HCT116 (cell line): ENCODE measurements at regions not wholly inside any gene's neighbourhood (a gene's known extent, or its start where the extent isn't known, plus 50 kb on each side); places are given as distances from the start of the nearest gene placed in this dataset.

Experiments used
- ATAC-seq: fragments of 200-7000 bp; cut with Tn5 transposase; 2 replicates; pipeline ENCODE4 v1.9.1; 2020; ENCODE audit warnings: mild to moderate bottlenecking, moderate library complexity
- BruUV-seq: library from RNA; stranded (reverse); fragments of 400-500 nt; replicated peaks from 2 replicates; lab custom pipeline; 2021; lab: Mats Ljungman, UMichigan
- CTCF ChIA-PET: fragments of 300-600 bp; sonication (Branson Sonifier 250); formaldehyde crosslinking; loops from one replicate; lab custom pipeline; 2021; ENCODE audit warnings: antibody characterized with exemption; lab: Charles Lee
- POLR2A ChIA-PET: fragments of 300-600, 350-600 bp; sonication (Branson Sonifier 250); formaldehyde crosslinking; loops from one replicate; lab custom pipeline; 2021; ENCODE audit warnings: antibody characterized with exemption; lab: Charles Lee
- RAD21 ChIA-PET, 2 experiments: fragments of 300-600 bp; sonication (Branson Sonifier 250); formaldehyde crosslinking; loops; one replicate each; lab custom pipeline; 2023; ENCODE audit warnings: low total read pairs in 2 of 2; ENCODE audit not compliant: uncharacterized antibody in 2 of 2, unreplicated experiment in 2 of 2, low non-redundant PET in 1 of 2; lab: Charles Lee
- DNase-seq: peaks from one replicate; pipeline ENCODE4 v3.0.0-alpha.2; 2010; ENCODE audit warnings: low read depth, low spot score
- H2AFZ ChIP-seq: fragments of 200-600 bp; shearing (Covaris generic), sonication (generic); 2 replicates; pipeline ENCODE4 v1.6.1; 2017; ENCODE audit warnings: low read depth, mixed run types, mixed read lengths, antibody characterized with exemption, low read length; ENCODE audit not compliant: poor library complexity, severe bottlenecking
- H3K27ac ChIP-seq: 2 replicates; pipeline ENCODE4 v1.5.1; 2012; ENCODE audit warnings: low read depth, low read length
- H3K27me3 ChIP-seq: fragments of 200-600 bp; sonication (generic); 2 replicates; pipeline ENCODE4 v1.6.1; 2016; ENCODE audit warnings: mixed run types, low read length, mixed read lengths; ENCODE audit not compliant: insufficient read depth
- H3K36me3 ChIP-seq, 2 experiments: fragments of 200-500 bp in 1 of 2; fragments of 200-600 bp in 1 of 2; sonication (Bioruptor generic) in 1 of 2; sonication (generic) in 1 of 2; 2 replicates each; pipeline versions ENCODE4 v1.5.1 to v1.6.1; 2014 to 2016; ENCODE audit warnings: low read length in 2 of 2, inconsistent platforms in 1 of 2, mixed read lengths in 1 of 2, mixed run types in 1 of 2; ENCODE audit not compliant: insufficient read depth in 2 of 2, control insufficient read depth in 1 of 2
- H3K4me1 ChIP-seq, 2 experiments: fragments of 200-600 bp in 1 of 2; sonication (generic) in 1 of 2; 2 replicates each; pipeline versions ENCODE4 v1.5.1 to v1.6.1; 2012 to 2017; ENCODE audit warnings: low read length in 2 of 2, inconsistent platforms in 1 of 2, mild to moderate bottlenecking in 1 of 2, mixed read lengths in 1 of 2, mixed run types in 1 of 2, moderate library complexity in 1 of 2; ENCODE audit not compliant: insufficient read depth in 2 of 2, control insufficient read depth in 1 of 2
- H3K4me2 ChIP-seq: fragments of 200-600 bp; sonication (generic); 2 replicates; pipeline ENCODE4 v1.6.1; 2017; ENCODE audit warnings: mixed run types, low read length, mixed read lengths
- H3K4me3 ChIP-seq, 2 experiments: fragments of 200-600 bp in 1 of 2; sonication (generic) in 1 of 2; replicated peaks in 1 of 2; 2 replicates each; pipeline ENCODE4 v1.5.1; 2011 to 2016; ENCODE audit warnings: low read length in 2 of 2, control low read depth in 1 of 2, low read depth in 1 of 2, mild to moderate bottlenecking in 1 of 2, mixed read lengths in 1 of 2, mixed run types in 1 of 2
- H3K79me2 ChIP-seq: fragments of 200-600 bp; sonication (generic); 2 replicates; pipeline ENCODE4 v1.6.1; 2017; ENCODE audit warnings: mild to moderate bottlenecking, mixed run types, low read length, moderate library complexity, mixed read lengths; ENCODE audit not compliant: insufficient read depth
- H3K9ac ChIP-seq: fragments of 200-600 bp; sonication (generic); 2 replicates; pipeline ENCODE4 v1.6.1; 2016; ENCODE audit warnings: low read length, mixed read lengths
- H3K9me2 ChIP-seq: fragments of 200-600 bp; sonication (generic), shearing (Covaris generic); 2 replicates; pipeline ENCODE4 v1.6.1; 2017; ENCODE audit warnings: mixed run types, mild to moderate bottlenecking, moderate library complexity; ENCODE audit not compliant: insufficient read depth
- H3K9me3 ChIP-seq, 2 experiments: fragments of 200-500 bp in 1 of 2; fragments of 200-600 bp in 1 of 2; sonication (Bioruptor generic) in 1 of 2; sonication (generic) in 1 of 2; 2 replicates each; pipeline ENCODE4 v1.6.1; 2014 to 2017; ENCODE audit warnings: low read length in 2 of 2, mixed read lengths in 2 of 2, inconsistent platforms in 1 of 2, low read depth in 1 of 2, mild to moderate bottlenecking in 1 of 2, mixed run types in 1 of 2, moderate library complexity in 1 of 2; ENCODE audit not compliant: control insufficient read depth in 1 of 2, insufficient read depth in 1 of 2
- H4K20me1 ChIP-seq: fragments of 200-600 bp; sonication (generic), shearing (Covaris generic); 2 replicates; pipeline ENCODE4 v1.6.1; 2017; ENCODE audit warnings: mixed run types, mild to moderate bottlenecking, moderate library complexity; ENCODE audit not compliant: insufficient read depth
- CBX3 ChIP-seq: IDR thresholded peaks from 2 replicates; pipeline ENCODE4 v1.6.1; 2012; ENCODE audit warnings: low read depth
- CEBPB ChIP-seq: IDR thresholded peaks from 2 replicates; pipeline ENCODE4 v1.6.1; 2012; ENCODE audit warnings: low read depth
- EGR1 ChIP-seq: IDR thresholded peaks from 2 replicates; pipeline ENCODE4 v1.6.1; 2012; ENCODE audit warnings: low read depth
- ELF1 ChIP-seq: IDR thresholded peaks from 2 replicates; pipeline ENCODE4 v1.6.1; 2012; ENCODE audit warnings: low read depth, borderline replicate concordance
- EZH2 ChIP-seq: fragments of 200-600 bp; sonication (generic); IDR thresholded peaks from 2 replicates; pipeline ENCODE4 v1.6.1; 2017; ENCODE audit warnings: antibody characterized with exemption, mixed run types
- EZH2phosphoT487 ChIP-seq: fragments of 200-600 bp; IDR thresholded peaks from 2 replicates; pipeline ENCODE4 v1.6.1; 2018; ENCODE audit warnings: antibody characterized with exemption, borderline replicate concordance
- FOSL1 ChIP-seq: IDR thresholded peaks from 2 replicates; pipeline ENCODE4 v1.6.1; 2012; ENCODE audit warnings: low read depth
- JUND ChIP-seq: IDR thresholded peaks from 2 replicates; pipeline ENCODE4 v1.6.1; 2012
- POLR2A ChIP-seq: IDR thresholded peaks from 2 replicates; pipeline ENCODE4 v1.7.0; 2011; ENCODE audit warnings: borderline replicate concordance; ENCODE audit not compliant: insufficient read depth, insufficient read length; ENCODE audit errors: extremely low read depth
- POLR2AphosphoS5 ChIP-seq: IDR thresholded peaks from 2 replicates; pipeline ENCODE4 v1.6.1; 2011; ENCODE audit warnings: mild to moderate bottlenecking, low read depth, low read length, moderate library complexity
- SP1 ChIP-seq: IDR thresholded peaks from 2 replicates; pipeline ENCODE4 v1.6.1; 2012; ENCODE audit warnings: low read depth
- SRF ChIP-seq: IDR thresholded peaks from 2 replicates; pipeline ENCODE4 v1.6.1; 2012; ENCODE audit warnings: low read depth
- TCF7L2 ChIP-seq: IDR thresholded peaks from 2 replicates; pipeline ENCODE4 v1.7.0; 2011; ENCODE audit warnings: borderline replicate concordance, inconsistent platforms; ENCODE audit not compliant: insufficient read depth, insufficient read length; ENCODE audit errors: extremely low read depth
- ZFX ChIP-seq: fragments of 450-650 bp; IDR thresholded peaks from 2 replicates; pipeline ENCODE4 v1.6.1; 2017
- ZNF274 ChIP-seq: fragments of 200-500 bp; sonication (Bioruptor generic); IDR thresholded peaks from 2 replicates; pipeline ENCODE4 v1.6.1; 2014; ENCODE audit warnings: mild to moderate bottlenecking, low read depth, low read length, inconsistent platforms
- intact Hi-C: fragments of 100-400 bp; cut with micrococcal nuclease; formaldehyde crosslinking; loops from 2 replicates; pipeline ENCODE4 v1.10.0; 2022
- TF ChIP-seq, protein P1 (sequence below): IDR thresholded peaks from 2 replicates; pipeline ENCODE4 v1.6.1; 2012
- TF ChIP-seq, protein P2 (sequence below), 3 experiments: fragments of 200-600 bp in 1 of 3; sonication (generic) in 1 of 3; IDR thresholded peaks in 2 of 3; conservative IDR thresholded peaks in 1 of 3; 2 replicates each; pipeline ENCODE4 v1.5.1; 2012 to 2017; ENCODE audit warnings: low read depth in 2 of 3, low read length in 2 of 3, antibody characterized with exemption in 1 of 3, borderline replicate concordance in 1 of 3, control low read depth in 1 of 3, mild to moderate bottlenecking in 1 of 3, mixed read lengths in 1 of 3, mixed run types in 1 of 3, moderate library complexity in 1 of 3; ENCODE audit not compliant: insufficient read depth in 1 of 3
- TF ChIP-seq, protein P3 (sequence below): IDR thresholded peaks from 2 replicates; pipeline ENCODE4 v1.6.1; 2012
- TF ChIP-seq, protein P4 (sequence below): IDR thresholded peaks from 2 replicates; pipeline ENCODE4 v1.6.1; 2012; ENCODE audit warnings: low read depth

DNA sequence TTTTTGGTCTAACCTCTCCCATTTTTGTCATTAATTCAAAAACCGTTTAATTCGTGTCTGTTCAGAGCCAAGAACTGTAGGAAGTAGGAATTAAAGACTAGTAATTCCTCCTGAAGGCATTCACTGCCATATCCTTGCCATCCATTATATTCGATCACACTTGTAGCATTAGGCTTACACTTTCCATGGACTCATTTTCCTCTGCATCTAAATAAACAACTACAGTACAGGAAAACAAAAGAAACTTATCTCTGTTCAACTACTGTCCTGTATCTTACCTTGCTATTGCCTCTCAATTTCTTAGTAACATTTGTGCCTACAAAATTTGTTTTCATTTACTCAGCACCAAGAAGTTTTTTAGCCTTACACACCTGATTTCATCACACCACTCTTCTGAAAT lies 111.6 kb upstream of the SEMA3C start:
- RAD21 ChIA-PET = no interaction called here
- intact Hi-C loops = no loop called here
- Histone ChIP-seq H3K9ac (no peak overlapping the region), H3K9me2 (no peaks in the 10 kb centered on the region), H3K4me2 (no peak overlapping the region), H2AFZ (no peak overlapping the region), H3K4me3 (no peak overlapping the region), H3K9me3 (no peaks in the 10 kb centered on the region), H3K27me3 (no peaks in the 10 kb centered on the region), H4K20me1 (no peaks in the 10 kb centered on the region), H3K27ac (no peak overlapping the region), H3K79me2 (no peaks in the 10 kb centered on the region), H3K36me3 (no peaks in the 10 kb centered on the region), H3K4me1 (no peaks in the 10 kb centered on the region)
- POLR2A ChIA-PET = no interaction called here
- CTCF ChIA-PET = no interaction called here
- TF ChIP-seq EZH2phosphoT487 = no peak
- TF ChIP-seq, protein P1, sequence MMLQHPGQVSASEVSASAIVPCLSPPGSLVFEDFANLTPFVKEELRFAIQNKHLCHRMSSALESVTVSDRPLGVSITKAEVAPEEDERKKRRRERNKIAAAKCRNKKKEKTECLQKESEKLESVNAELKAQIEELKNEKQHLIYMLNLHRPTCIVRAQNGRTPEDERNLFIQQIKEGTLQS = no peak
- TF ChIP-seq ZFX = no peak
- no peak for TF ChIP-seq CEBPB
- no peak for TF ChIP-seq SRF
- TF ChIP-seq, protein P2, sequence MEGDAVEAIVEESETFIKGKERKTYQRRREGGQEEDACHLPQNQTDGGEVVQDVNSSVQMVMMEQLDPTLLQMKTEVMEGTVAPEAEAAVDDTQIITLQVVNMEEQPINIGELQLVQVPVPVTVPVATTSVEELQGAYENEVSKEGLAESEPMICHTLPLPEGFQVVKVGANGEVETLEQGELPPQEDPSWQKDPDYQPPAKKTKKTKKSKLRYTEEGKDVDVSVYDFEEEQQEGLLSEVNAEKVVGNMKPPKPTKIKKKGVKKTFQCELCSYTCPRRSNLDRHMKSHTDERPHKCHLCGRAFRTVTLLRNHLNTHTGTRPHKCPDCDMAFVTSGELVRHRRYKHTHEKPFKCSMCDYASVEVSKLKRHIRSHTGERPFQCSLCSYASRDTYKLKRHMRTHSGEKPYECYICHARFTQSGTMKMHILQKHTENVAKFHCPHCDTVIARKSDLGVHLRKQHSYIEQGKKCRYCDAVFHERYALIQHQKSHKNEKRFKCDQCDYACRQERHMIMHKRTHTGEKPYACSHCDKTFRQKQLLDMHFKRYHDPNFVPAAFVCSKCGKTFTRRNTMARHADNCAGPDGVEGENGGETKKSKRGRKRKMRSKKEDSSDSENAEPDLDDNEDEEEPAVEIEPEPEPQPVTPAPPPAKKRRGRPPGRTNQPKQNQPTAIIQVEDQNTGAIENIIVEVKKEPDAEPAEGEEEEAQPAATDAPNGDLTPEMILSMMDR (IDR thresholded peaks at IDR 0.05 in 2 of 3, conservative IDR thresholded peaks at IDR 0.05 in 1 of 3; ENCODE audit: borderline replicate concordance in 1 of 3, insufficient read depth in 1 of 3, low read depth in 2 of 3, low read length in 2 of 3) = no peak
- TF ChIP-seq TCF7L2 = no peak
- no peak for TF ChIP-seq JUND
- TF ChIP-seq EZH2 = no peak
- TF ChIP-seq ZNF274 = no peak
- no peak for TF ChIP-seq EGR1
- no peak for TF ChIP-seq FOSL1
- TF ChIP-seq, protein P3, sequence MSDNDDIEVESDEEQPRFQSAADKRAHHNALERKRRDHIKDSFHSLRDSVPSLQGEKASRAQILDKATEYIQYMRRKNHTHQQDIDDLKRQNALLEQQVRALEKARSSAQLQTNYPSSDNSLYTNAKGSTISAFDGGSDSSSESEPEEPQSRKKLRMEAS = no peak
- TF ChIP-seq POLR2A = no peak
- TF ChIP-seq SP1 = no peak
- TF ChIP-seq ELF1 = no peak
- TF ChIP-seq CBX3 = no peak
- TF ChIP-seq POLR2AphosphoS5 = no peak
- TF ChIP-seq, protein P4, sequence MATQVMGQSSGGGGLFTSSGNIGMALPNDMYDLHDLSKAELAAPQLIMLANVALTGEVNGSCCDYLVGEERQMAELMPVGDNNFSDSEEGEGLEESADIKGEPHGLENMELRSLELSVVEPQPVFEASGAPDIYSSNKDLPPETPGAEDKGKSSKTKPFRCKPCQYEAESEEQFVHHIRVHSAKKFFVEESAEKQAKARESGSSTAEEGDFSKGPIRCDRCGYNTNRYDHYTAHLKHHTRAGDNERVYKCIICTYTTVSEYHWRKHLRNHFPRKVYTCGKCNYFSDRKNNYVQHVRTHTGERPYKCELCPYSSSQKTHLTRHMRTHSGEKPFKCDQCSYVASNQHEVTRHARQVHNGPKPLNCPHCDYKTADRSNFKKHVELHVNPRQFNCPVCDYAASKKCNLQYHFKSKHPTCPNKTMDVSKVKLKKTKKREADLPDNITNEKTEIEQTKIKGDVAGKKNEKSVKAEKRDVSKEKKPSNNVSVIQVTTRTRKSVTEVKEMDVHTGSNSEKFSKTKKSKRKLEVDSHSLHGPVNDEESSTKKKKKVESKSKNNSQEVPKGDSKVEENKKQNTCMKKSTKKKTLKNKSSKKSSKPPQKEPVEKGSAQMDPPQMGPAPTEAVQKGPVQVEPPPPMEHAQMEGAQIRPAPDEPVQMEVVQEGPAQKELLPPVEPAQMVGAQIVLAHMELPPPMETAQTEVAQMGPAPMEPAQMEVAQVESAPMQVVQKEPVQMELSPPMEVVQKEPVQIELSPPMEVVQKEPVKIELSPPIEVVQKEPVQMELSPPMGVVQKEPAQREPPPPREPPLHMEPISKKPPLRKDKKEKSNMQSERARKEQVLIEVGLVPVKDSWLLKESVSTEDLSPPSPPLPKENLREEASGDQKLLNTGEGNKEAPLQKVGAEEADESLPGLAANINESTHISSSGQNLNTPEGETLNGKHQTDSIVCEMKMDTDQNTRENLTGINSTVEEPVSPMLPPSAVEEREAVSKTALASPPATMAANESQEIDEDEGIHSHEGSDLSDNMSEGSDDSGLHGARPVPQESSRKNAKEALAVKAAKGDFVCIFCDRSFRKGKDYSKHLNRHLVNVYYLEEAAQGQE = no peak
- no TSS peak for BruUV-seq
- ATAC-seq (no peak), DNase-seq (no peak)
